ENCODE measurements at regions not wholly inside any gene's neighbourhood (a gene's known extent, or its start where the extent isn't known, plus 50 kb on each side); places are given as distances from the start of the nearest gene placed in this dataset.

GRCh38 chr11:131066551-131066950, 150.3 kb upstream of the SNX19 start:
- TF ChIP-seq CTCF (conservative IDR thresholded peaks at IDR 0.05; ENCODE audit: low read length) (no peak), EZH2phosphoT487 (IDR thresholded peaks at IDR 0.05; ENCODE audit: borderline replicate concordance, low read depth, low read length) (no peak)
